H9 (cell line): ENCODE measurements at regions not wholly inside any gene's neighbourhood (a gene's known extent, or its start where the extent isn't known, plus 50 kb on each side); places are given as distances from the start of the nearest gene placed in this dataset.

ENCODE experiments used
- DNase-seq: peaks from one replicate; pipeline ENCODE4 v3.0.0-alpha.2; 2017
- H2AFZ ChIP-seq: one replicate; pipeline ENCODE4 v1.6.1; 2013; ENCODE audit warnings: mild to moderate bottlenecking, low read length, control low read depth, moderate library complexity
- H2AK5ac ChIP-seq: 2 replicates; pipeline ENCODE4 v1.6.1; 2013; ENCODE audit warnings: low read length, control low read depth, mixed read lengths; ENCODE audit not compliant: insufficient read length
- H2BK120ac ChIP-seq: one replicate; pipeline ENCODE4 v1.6.1; 2013; ENCODE audit warnings: low read depth, mild to moderate bottlenecking, low read length, control low read depth, inconsistent platforms; ENCODE audit not compliant: poor library complexity, severe bottlenecking
- H2BK12ac ChIP-seq: 2 replicates; pipeline ENCODE4 v1.6.1; 2013; ENCODE audit warnings: low read length, control low read depth, mixed read lengths, low read depth; ENCODE audit not compliant: insufficient read length
- H2BK15ac ChIP-seq: 2 replicates; pipeline ENCODE4 v1.6.1; 2013; ENCODE audit warnings: low read depth, low read length, control low read depth
- H2BK20ac ChIP-seq: one replicate; pipeline ENCODE4 v1.6.1; 2013; ENCODE audit warnings: low read depth, mild to moderate bottlenecking, low read length, control low read depth, inconsistent platforms; ENCODE audit not compliant: poor library complexity, severe bottlenecking
- H2BK5ac ChIP-seq: 2 replicates; pipeline ENCODE4 v1.6.1; 2013; ENCODE audit warnings: low read length, control low read depth, mixed read lengths; ENCODE audit not compliant: insufficient read length
- H3K14ac ChIP-seq: 2 replicates; pipeline ENCODE4 v1.6.1; 2013; ENCODE audit warnings: low read length, control low read depth; ENCODE audit not compliant: insufficient read depth
- H3K18ac ChIP-seq: 2 replicates; pipeline ENCODE4 v1.6.1; 2013; ENCODE audit warnings: low read depth, mild to moderate bottlenecking, mixed read lengths, low read length, control low read depth; ENCODE audit not compliant: insufficient read length
- H3K23ac ChIP-seq: 2 replicates; pipeline ENCODE4 v1.6.1; 2013; ENCODE audit warnings: low read length, control low read depth, mixed read lengths, low read depth; ENCODE audit not compliant: insufficient read length
- H3K23me2 ChIP-seq: 2 replicates; pipeline ENCODE4 v1.6.1; 2013; ENCODE audit warnings: low read depth, mild to moderate bottlenecking, mixed read lengths, low read length, control low read depth; ENCODE audit not compliant: insufficient read length, poor library complexity, severe bottlenecking
- H3K27ac ChIP-seq: 2 replicates; pipeline ENCODE4 v1.5.1; 2013; ENCODE audit warnings: low read length, control low read depth, mixed read lengths, low read depth; ENCODE audit not compliant: insufficient read length
- H3K27me3 ChIP-seq: 2 replicates; pipeline ENCODE4 v1.6.1; 2013; ENCODE audit warnings: low read length, control low read depth, inconsistent platforms; ENCODE audit not compliant: insufficient read depth
- H3K4ac ChIP-seq: 2 replicates; pipeline ENCODE4 v1.6.1; 2013; ENCODE audit warnings: low read depth, mild to moderate bottlenecking, control low read depth, inconsistent platforms, low read length, moderate library complexity
- H3K4me1 ChIP-seq: 2 replicates; pipeline ENCODE4 v1.6.1; 2013; ENCODE audit warnings: low read length, control low read depth, inconsistent platforms; ENCODE audit not compliant: insufficient read depth
- H3K4me2 ChIP-seq: 2 replicates; pipeline ENCODE4 v1.6.1; 2013; ENCODE audit warnings: low read length, control low read depth, mixed read lengths; ENCODE audit not compliant: insufficient read length, insufficient read depth
- H3K56ac ChIP-seq: 2 replicates; pipeline ENCODE4 v1.6.1; 2013; ENCODE audit warnings: low read depth, mild to moderate bottlenecking, mixed read lengths, low read length, control low read depth; ENCODE audit not compliant: insufficient read length
- H3K79me1 ChIP-seq: 2 replicates; pipeline ENCODE4 v1.6.1; 2013; ENCODE audit warnings: low read depth, mild to moderate bottlenecking, moderate library complexity, low read length, control low read depth, inconsistent platforms; ENCODE audit not compliant: insufficient read depth, poor library complexity, severe bottlenecking
- H3K79me2 ChIP-seq: 2 replicates; pipeline ENCODE4 v1.6.1; 2013; ENCODE audit warnings: low read length, control low read depth, inconsistent platforms; ENCODE audit not compliant: insufficient read depth
- H3K9ac ChIP-seq: 2 replicates; pipeline ENCODE4 v1.6.1; 2013; ENCODE audit warnings: low read length, control low read depth, mixed read lengths; ENCODE audit not compliant: insufficient read length; ENCODE audit errors: extremely low read depth
- H3K9me3 ChIP-seq: one replicate; pipeline ENCODE4 v1.6.1; 2013; ENCODE audit warnings: low read depth, low read length, inconsistent platforms; ENCODE audit not compliant: control insufficient read depth
- H3T11ph ChIP-seq: one replicate; pipeline ENCODE4 v1.6.1; 2013; ENCODE audit warnings: mild to moderate bottlenecking, low read length, control low read depth, inconsistent platforms
- H4K20me1 ChIP-seq: one replicate; pipeline ENCODE4 v1.6.1; 2013; ENCODE audit not compliant: control insufficient read depth, insufficient read length, insufficient read depth
- H4K5ac ChIP-seq: 2 replicates; pipeline ENCODE4 v1.6.1; 2013; ENCODE audit warnings: low read depth, mild to moderate bottlenecking, mixed read lengths, low read length, control low read depth; ENCODE audit not compliant: insufficient read length
- H4K8ac ChIP-seq: replicated peaks from 2 replicates; pipeline ENCODE4 v1.6.1; 2013; ENCODE audit warnings: low read length, control low read depth, mixed read lengths, low read depth; ENCODE audit not compliant: insufficient read length
- H4K91ac ChIP-seq: 2 replicates; pipeline ENCODE4 v1.6.1; 2013; ENCODE audit warnings: low read depth, mild to moderate bottlenecking, moderate library complexity, mixed read lengths, low read length, control low read depth; ENCODE audit not compliant: insufficient read length
- H3K27ac Mint-ChIP-seq, 3 experiments: 2 replicates in 2 of 3; 3 replicates in 1 of 3; pipeline ENCODE4 v1.8.0; 2020 to 2021; ENCODE audit warnings: mixed read lengths in 3 of 3, mild to moderate bottlenecking in 1 of 3, moderate library complexity in 1 of 3
- H3K27me3 Mint-ChIP-seq: 2 replicates; pipeline ENCODE4 v1.8.0; 2021; ENCODE audit warnings: low read depth, mild to moderate bottlenecking, moderate library complexity, mixed read lengths
- H3K36me3 Mint-ChIP-seq, 3 experiments: 2 replicates in 2 of 3; 3 replicates in 1 of 3; pipeline ENCODE4 v1.8.0; 2020 to 2021; ENCODE audit warnings: low read depth in 3 of 3, mixed read lengths in 3 of 3; ENCODE audit not compliant: insufficient read depth in 1 of 3
- H3K4me1 Mint-ChIP-seq, 2 experiments: 2 replicates each; pipeline ENCODE4 v1.8.0; 2020; ENCODE audit warnings: mixed read lengths in 2 of 2
- H3K4me3 Mint-ChIP-seq, 2 experiments: 2 replicates in 1 of 2; 3 replicates in 1 of 2; pipeline ENCODE4 v1.8.0; 2020 to 2021; ENCODE audit warnings: mild to moderate bottlenecking in 2 of 2, mixed read lengths in 2 of 2, moderate library complexity in 1 of 2
- H3K9me3 Mint-ChIP-seq, 2 experiments: 2 replicates in 1 of 2; 3 replicates in 1 of 2; pipeline ENCODE4 v1.8.0; 2020; ENCODE audit warnings: mild to moderate bottlenecking in 2 of 2, mixed read lengths in 2 of 2, moderate library complexity in 1 of 2
- CTCF ChIP-seq: fragments of 200-600 bp; sonication (generic); conservative IDR thresholded peaks from 3 replicates; pipeline ENCODE4 v1.8.0; 2021; ENCODE audit warnings: antibody characterized with exemption, mild to moderate bottlenecking

GRCh38 chr1:187619175-187619574 lies 790.4 kb downstream of the PLA2G4A start:
- no peak overlapping the region for H3K4me3 Mint-ChIP-seq
- Histone ChIP-seq H3K23me2 (no peaks in the 10 kb centered on the region), H2BK20ac (no peak overlapping the region), H3K23ac (no peak overlapping the region), H2BK15ac (no peak overlapping the region), H3K79me1 (no peaks in the 10 kb centered on the region), H2BK5ac (no peak overlapping the region), H4K5ac (no peak overlapping the region), H4K91ac (no peak overlapping the region), H2AFZ (no peak overlapping the region), H4K20me1 (no peaks in the 10 kb centered on the region), H3K9me3 (peaks cover 13% of the 10 kb centered on the region), H3K18ac (no peak overlapping the region), H3K27ac (no peak overlapping the region), H2BK120ac (no peak overlapping the region), H2AK5ac (no peak overlapping the region), H3K14ac (no peak overlapping the region), H2BK12ac (no peak overlapping the region), H3K9ac (no peak overlapping the region), H3K79me2 (no peaks in the 10 kb centered on the region), H3K27me3 (no peaks in the 10 kb centered on the region), H3K56ac (no peak overlapping the region), H4K8ac (no peak overlapping the region), H3K4me2 (no peak overlapping the region), H3K4ac (no peak overlapping the region), H3K4me1 (peaks cover 3% of the 10 kb centered on the region; the same call in 1 of the 2 replicates), H3T11ph (no peak overlapping the region)
- peaks cover 5 to 12% of the 10 kb centered on the region in 2 experiments for H3K4me1 Mint-ChIP-seq
- peaks cover 29 to 32% (median 30%) of the 10 kb centered on the region in 3 experiments for H3K36me3 Mint-ChIP-seq
- H3K9me3 Mint-ChIP-seq = peaks cover 35 to 40% of the 10 kb centered on the region in 2 experiments
- no peak overlapping the region for H3K27ac Mint-ChIP-seq
- no peak for DNase-seq
- no peak for TF ChIP-seq CTCF
- H3K27me3 Mint-ChIP-seq = peaks cover 3% of the 10 kb centered on the region; the same call in 1 of the 2 replicates
